Calu3 (cell line): ENCODE measurements at regions not wholly inside any gene's neighbourhood (a gene's known extent, or its start where the extent isn't known, plus 50 kb on each side); places are given as distances from the start of the nearest gene placed in this dataset.

ENCODE experiments used
- BruUV-seq: library from RNA; stranded (reverse); fragments of 400-500 nt; replicated peaks from 2 replicates; lab custom pipeline; 2021; lab: Mats Ljungman, UMichigan
- CTCF ChIA-PET: fragments of 300-600 bp; sonication (Branson Sonifier 250); formaldehyde crosslinking; loops from one replicate; lab custom pipeline; 2022; ENCODE audit warnings: antibody characterized with exemption; lab: Charles Lee
- DNase-seq: peaks from one replicate; pipeline ENCODE4 v3.0.0; 2022
- H3K27ac Mint-ChIP-seq: one replicate; pipeline ENCODE4 v1.8.0; 2022; ENCODE audit warnings: mixed read lengths; ENCODE audit not compliant: unreplicated experiment
- H3K27me3 Mint-ChIP-seq: one replicate; pipeline ENCODE4 v1.8.0; 2022; ENCODE audit warnings: mixed read lengths; ENCODE audit not compliant: unreplicated experiment
- H3K36me3 Mint-ChIP-seq: one replicate; pipeline ENCODE4 v1.8.0; 2022; ENCODE audit warnings: mild to moderate bottlenecking, moderate library complexity, mixed read lengths; ENCODE audit not compliant: insufficient read depth, unreplicated experiment
- H3K4me1 Mint-ChIP-seq: one replicate; pipeline ENCODE4 v1.8.0; 2022; ENCODE audit warnings: mild to moderate bottlenecking, low read depth, mixed read lengths; ENCODE audit not compliant: unreplicated experiment
- H3K4me3 Mint-ChIP-seq: one replicate; pipeline ENCODE4 v1.8.0; 2022; ENCODE audit warnings: mild to moderate bottlenecking, low read depth, moderate library complexity, mixed read lengths; ENCODE audit not compliant: unreplicated experiment
- H3K9me3 Mint-ChIP-seq: one replicate; pipeline ENCODE4 v1.8.0; 2022; ENCODE audit warnings: low read depth, mixed read lengths; ENCODE audit not compliant: unreplicated experiment
- intact Hi-C: fragments of 100-400 bp; cut with micrococcal nuclease; formaldehyde crosslinking; loops from one replicate; pipeline ENCODE4 v1.10.0; 2022; ENCODE audit not compliant: unreplicated experiment
- TF ChIP-seq, protein P1 (sequence below): fragments of 200-600 bp; IDR thresholded peaks from one replicate; pipeline ENCODE4 v1.8.0; 2022; ENCODE audit warnings: antibody characterized with exemption; ENCODE audit not compliant: unreplicated experiment

DNA sequence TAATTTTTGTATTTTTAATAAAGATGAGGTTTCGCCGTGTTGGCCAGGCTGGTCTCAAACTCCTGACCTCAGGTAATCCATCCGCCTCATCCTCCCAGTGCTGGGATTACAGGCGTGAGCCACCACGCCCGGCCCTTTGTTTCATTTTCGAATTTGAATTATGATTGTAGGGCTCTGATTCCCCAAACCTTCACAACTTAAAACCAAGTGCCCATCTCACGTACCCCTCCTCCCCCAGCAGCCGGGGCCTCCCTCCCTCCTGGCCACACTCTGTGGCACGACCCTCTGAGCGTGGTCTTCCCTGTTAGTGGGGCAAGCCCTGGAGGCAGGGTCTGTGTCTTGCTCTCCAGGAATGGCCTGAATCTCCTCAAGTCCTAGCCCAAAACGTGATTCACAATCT lies 166.5 kb downstream of the ASB1 start:
- no peak overlapping the region for H3K27ac Mint-ChIP-seq
- CTCF ChIA-PET = interaction anchor here (0.6 kb wide), 1 partner anchor 36 kb away, joined by 3 read pairs; no protein-coding TSS in a partner anchor

DNA sequence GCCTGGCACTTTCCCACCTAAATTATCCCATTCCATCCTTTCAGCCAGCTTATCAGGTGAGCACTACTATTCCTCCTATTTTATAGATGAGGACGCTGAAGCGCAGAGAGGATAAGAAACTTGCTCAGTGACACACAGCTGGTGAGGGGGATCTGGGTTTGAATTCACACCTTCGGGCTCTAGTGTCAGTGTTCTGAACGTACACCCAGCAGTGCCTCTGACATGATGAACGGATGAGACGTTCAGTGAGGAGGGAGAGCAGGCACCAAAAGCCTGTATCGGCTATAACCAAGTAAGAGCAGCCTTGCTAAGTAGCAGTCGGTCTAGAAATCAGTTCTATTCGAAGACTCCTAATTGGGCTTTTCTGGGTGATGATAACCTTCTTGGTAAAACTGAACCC lies 167.0 kb downstream of the ASB1 start:
- CTCF ChIA-PET = interaction anchor here (0.6 kb wide), 1 partner anchor 36 kb away, joined by 3 read pairs; no protein-coding TSS in a partner anchor
- no peaks in the 10 kb centered on the region for H3K36me3 Mint-ChIP-seq
- no peak overlapping the region for H3K27ac Mint-ChIP-seq
- intact Hi-C loops = no loop called here
- no peak overlapping the region for H3K4me3 Mint-ChIP-seq
- H3K9me3 Mint-ChIP-seq = no peaks in the 10 kb centered on the region
- H3K27me3 Mint-ChIP-seq = no peaks in the 10 kb centered on the region
- no TSS peak for BruUV-seq
- peaks cover 18% of the 10 kb centered on the region for H3K4me1 Mint-ChIP-seq
- no peak for DNase-seq
- TF ChIP-seq, protein P1, sequence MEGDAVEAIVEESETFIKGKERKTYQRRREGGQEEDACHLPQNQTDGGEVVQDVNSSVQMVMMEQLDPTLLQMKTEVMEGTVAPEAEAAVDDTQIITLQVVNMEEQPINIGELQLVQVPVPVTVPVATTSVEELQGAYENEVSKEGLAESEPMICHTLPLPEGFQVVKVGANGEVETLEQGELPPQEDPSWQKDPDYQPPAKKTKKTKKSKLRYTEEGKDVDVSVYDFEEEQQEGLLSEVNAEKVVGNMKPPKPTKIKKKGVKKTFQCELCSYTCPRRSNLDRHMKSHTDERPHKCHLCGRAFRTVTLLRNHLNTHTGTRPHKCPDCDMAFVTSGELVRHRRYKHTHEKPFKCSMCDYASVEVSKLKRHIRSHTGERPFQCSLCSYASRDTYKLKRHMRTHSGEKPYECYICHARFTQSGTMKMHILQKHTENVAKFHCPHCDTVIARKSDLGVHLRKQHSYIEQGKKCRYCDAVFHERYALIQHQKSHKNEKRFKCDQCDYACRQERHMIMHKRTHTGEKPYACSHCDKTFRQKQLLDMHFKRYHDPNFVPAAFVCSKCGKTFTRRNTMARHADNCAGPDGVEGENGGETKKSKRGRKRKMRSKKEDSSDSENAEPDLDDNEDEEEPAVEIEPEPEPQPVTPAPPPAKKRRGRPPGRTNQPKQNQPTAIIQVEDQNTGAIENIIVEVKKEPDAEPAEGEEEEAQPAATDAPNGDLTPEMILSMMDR = no peak

More for the DNA sequence above, 166.5 kb downstream of the ASB1 start:
- intact Hi-C loops = no loop called here
- Mint-ChIP-seq H3K27me3 (no peaks in the 10 kb centered on the region), H3K36me3 (no peaks in the 10 kb centered on the region), H3K4me1 (peaks cover 17% of the 10 kb centered on the region), H3K9me3 (no peaks in the 10 kb centered on the region), H3K4me3 (no peak overlapping the region)
- TF ChIP-seq, protein P1 = no peak
- no peak for DNase-seq
- no TSS peak for BruUV-seq

DNA sequence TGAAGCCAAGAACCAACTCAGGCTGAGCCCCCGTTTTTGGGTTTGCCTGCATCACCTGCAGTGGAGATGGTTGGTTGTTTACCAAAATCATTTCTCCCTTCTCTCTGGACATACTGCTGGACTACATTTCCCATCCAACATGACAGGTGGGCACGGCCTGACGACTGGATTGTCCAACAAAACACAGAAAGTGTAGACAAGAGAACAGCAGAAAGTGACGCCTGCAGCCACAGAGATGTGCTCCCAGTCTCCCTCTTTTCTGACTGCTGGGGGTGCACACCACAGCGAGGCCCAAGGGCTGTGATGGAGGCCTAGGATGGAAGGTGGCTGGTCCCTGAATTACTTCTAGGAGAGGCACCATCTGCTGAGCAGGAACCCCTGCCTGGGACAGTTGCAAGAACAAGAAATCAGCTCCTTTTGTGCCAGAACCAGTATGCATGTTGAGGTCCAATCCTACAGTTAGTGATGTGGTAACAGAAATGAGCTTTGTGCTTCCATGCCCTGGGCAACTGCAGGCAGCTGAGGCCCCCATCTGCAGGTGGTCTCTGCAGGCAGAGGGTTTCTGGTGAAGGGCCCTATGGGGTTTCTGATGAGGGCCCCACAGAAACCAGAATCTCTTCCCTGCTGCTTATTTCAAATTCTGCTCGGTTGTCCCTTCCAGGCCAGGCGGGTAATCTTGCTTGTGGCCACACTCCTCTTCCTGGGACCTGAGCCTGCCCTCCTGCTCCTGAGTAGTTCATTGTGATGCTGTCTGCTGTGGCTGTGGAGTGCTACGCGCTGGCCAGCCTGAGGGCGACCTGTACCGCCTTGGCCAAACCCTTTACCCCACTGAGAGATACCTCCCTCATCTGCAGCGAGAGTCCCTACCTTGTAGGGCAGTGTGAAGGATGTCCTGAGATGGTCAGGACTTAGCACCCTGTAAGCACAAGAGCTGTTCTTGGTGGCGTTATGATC lies 168.3 kb downstream of the ASB1 start:
- Mint-ChIP-seq H3K27ac (no peak overlapping the region), H3K36me3 (no peaks in the 10 kb centered on the region), H3K4me3 (no peak overlapping the region), H3K4me1 (peaks cover 18% of the 10 kb centered on the region), H3K9me3 (no peaks in the 10 kb centered on the region), H3K27me3 (no peaks in the 10 kb centered on the region)
- no peak for DNase-seq
- BruUV-seq = no TSS peak
- TF ChIP-seq, protein P1 = no peak
- intact Hi-C loops = no loop called here
- CTCF ChIA-PET = no interaction called here

DNA sequence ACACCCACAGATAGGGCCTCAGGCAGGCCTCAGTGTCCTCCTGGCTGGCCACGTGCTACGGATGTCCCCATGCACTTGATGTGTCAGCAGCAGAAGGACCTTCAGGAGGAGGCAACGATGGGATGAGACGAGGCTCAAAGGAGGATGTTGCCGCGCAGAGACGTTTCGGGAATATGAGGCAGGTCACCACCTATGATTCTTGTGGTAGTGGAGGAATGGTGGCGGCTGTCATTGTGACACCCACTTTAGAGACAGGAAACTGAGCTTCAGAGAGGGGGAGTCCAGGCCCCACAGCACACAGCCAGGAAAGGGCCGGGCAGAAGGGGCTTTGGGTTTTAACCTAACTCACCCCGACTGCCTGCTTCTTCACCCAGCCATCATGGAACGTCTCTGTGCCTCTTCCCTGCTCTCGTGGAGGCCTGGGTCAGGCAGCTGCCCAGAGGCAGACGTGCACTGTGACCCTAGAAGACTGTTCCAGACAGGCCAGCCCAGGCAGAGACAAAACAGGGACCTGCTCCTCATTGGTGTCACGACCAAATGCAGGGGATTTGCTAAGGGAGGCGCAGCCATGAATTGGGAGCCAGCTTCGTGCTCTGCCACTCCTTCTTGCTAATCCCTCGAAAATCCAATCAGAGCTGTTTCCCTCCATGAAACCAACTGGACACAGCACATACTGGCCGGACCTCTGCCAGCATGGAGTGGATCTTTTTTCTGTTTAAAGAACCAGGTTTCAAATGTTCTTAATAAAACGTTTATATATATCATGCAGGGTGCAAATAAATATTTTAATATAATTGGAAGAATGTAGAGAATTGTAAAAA lies 169.2 kb downstream of the ASB1 start:
- H3K9me3 Mint-ChIP-seq = no peaks in the 10 kb centered on the region
- H3K4me1 Mint-ChIP-seq = peaks cover 18% of the 10 kb centered on the region
- BruUV-seq = no TSS peak
- H3K4me3 Mint-ChIP-seq = no peak overlapping the region
- H3K36me3 Mint-ChIP-seq = no peaks in the 10 kb centered on the region
- CTCF ChIA-PET = no interaction called here
- H3K27me3 Mint-ChIP-seq = no peaks in the 10 kb centered on the region
- intact Hi-C loops = no loop called here
- TF ChIP-seq, protein P1 = no peak
- no peak for DNase-seq
- no peak overlapping the region for H3K27ac Mint-ChIP-seq
